Stomach (tissue), 4 donors: ENCODE measurements at regions not wholly inside any gene's neighbourhood (a gene's known extent, or its start where the extent isn't known, plus 50 kb on each side); places are given as distances from the start of the nearest gene placed in this dataset.

Experiments
- EP300 ChIP-seq: sonication (generic); formaldehyde crosslinking; IDR thresholded peaks from one replicate; pipeline ENCODE4 v1.6.1; 2017; ENCODE audit warnings: antibody characterized with exemption
- POLR2A ChIP-seq, 4 donors: fragments of 450-650 bp; IDR thresholded peaks; one replicate each; pipeline ENCODE4 v1.6.1; 2016; ENCODE audit warnings: antibody characterized with exemption in 4 of 4, control low read depth in 2 of 4, mild to moderate bottlenecking in 1 of 4, moderate library complexity in 1 of 4
- POLR2AphosphoS5 ChIP-seq, 3 donors: sonication (generic); formaldehyde crosslinking; IDR thresholded peaks; one replicate each; pipeline ENCODE4 v1.6.1; 2016; ENCODE audit warnings: antibody characterized with exemption in 3 of 3
- TF ChIP-seq, protein P1 (sequence below), 7 experiments: fragments of 450-650 bp in 4 of 7; fragments of 200-600 bp in 3 of 7; sonication (generic) in 3 of 7; IDR thresholded peaks; one replicate each; pipeline ENCODE4 v1.5.1; 2016 to 2019; ENCODE audit warnings: antibody characterized with exemption in 7 of 7, control low read depth in 2 of 7, mild to moderate bottlenecking in 1 of 7

- no peak for TF ChIP-seq POLR2AphosphoS5 (IDR thresholded peaks at IDR 0.05)
- TF ChIP-seq, protein P1, sequence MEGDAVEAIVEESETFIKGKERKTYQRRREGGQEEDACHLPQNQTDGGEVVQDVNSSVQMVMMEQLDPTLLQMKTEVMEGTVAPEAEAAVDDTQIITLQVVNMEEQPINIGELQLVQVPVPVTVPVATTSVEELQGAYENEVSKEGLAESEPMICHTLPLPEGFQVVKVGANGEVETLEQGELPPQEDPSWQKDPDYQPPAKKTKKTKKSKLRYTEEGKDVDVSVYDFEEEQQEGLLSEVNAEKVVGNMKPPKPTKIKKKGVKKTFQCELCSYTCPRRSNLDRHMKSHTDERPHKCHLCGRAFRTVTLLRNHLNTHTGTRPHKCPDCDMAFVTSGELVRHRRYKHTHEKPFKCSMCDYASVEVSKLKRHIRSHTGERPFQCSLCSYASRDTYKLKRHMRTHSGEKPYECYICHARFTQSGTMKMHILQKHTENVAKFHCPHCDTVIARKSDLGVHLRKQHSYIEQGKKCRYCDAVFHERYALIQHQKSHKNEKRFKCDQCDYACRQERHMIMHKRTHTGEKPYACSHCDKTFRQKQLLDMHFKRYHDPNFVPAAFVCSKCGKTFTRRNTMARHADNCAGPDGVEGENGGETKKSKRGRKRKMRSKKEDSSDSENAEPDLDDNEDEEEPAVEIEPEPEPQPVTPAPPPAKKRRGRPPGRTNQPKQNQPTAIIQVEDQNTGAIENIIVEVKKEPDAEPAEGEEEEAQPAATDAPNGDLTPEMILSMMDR (IDR thresholded peaks at IDR 0.05): no peak
- TF ChIP-seq POLR2A (IDR thresholded peaks at IDR 0.05): no peak
- TF ChIP-seq EP300: no peak
Observed at GRCh38 chr13:88541994-88542393, 870.8 kb downstream of the SLITRK5 start.
